BLaER1 treated with 17β-estradiol and CSF1 and Interleukin-3, amounts not matched to agents 10 nM and 100 nM (cell line): ENCODE measurements at regions not wholly inside any gene's neighbourhood (a gene's known extent, or its start where the extent isn't known, plus 50 kb on each side); places are given as distances from the start of the nearest gene placed in this dataset.

Source experiments
- H3K27ac ChIP-seq, 11 experiments: shearing (Covaris generic); formaldehyde crosslinking; 2 replicates each; pipeline ENCODE4 v1.8.1; 2022
- H3K27me3 ChIP-seq, 11 experiments: shearing (Covaris generic); formaldehyde crosslinking; 2 replicates each; pipeline ENCODE4 v1.8.1; 2022
- H3K36me3 ChIP-seq, 11 experiments: shearing (Covaris generic); formaldehyde crosslinking; 2 replicates each; pipeline ENCODE4 v1.8.1; 2022
- H3K4me1 ChIP-seq, 10 experiments: shearing (Covaris generic); formaldehyde crosslinking; 2 replicates each; pipeline ENCODE4 v1.8.1; 2022
- H3K4me2 ChIP-seq, 11 experiments: shearing (Covaris generic); formaldehyde crosslinking; 2 replicates each; pipeline ENCODE4 v1.8.1; 2022
- H3K4me3 ChIP-seq, 10 experiments: shearing (Covaris generic); formaldehyde crosslinking; 2 replicates each; pipeline ENCODE4 v1.8.1; 2022
- H3K9ac ChIP-seq, 11 experiments: shearing (Covaris generic); formaldehyde crosslinking; 2 replicates each; pipeline ENCODE4 v1.8.1; 2022
- H3K9me3 ChIP-seq, 11 experiments: shearing (Covaris generic); formaldehyde crosslinking; replicated peaks in 1 of 11; 2 replicates each; pipeline ENCODE4 v1.8.1; 2022
- H4K20me1 ChIP-seq, 11 experiments: shearing (Covaris generic); formaldehyde crosslinking; 2 replicates each; pipeline ENCODE4 v1.8.1; 2022
- Cebpa-rat ChIP-seq, 11 experiments: shearing (Covaris generic); IDR thresholded peaks; 2 replicates each; pipeline ENCODE4 v1.8.1; 2022

DNA sequence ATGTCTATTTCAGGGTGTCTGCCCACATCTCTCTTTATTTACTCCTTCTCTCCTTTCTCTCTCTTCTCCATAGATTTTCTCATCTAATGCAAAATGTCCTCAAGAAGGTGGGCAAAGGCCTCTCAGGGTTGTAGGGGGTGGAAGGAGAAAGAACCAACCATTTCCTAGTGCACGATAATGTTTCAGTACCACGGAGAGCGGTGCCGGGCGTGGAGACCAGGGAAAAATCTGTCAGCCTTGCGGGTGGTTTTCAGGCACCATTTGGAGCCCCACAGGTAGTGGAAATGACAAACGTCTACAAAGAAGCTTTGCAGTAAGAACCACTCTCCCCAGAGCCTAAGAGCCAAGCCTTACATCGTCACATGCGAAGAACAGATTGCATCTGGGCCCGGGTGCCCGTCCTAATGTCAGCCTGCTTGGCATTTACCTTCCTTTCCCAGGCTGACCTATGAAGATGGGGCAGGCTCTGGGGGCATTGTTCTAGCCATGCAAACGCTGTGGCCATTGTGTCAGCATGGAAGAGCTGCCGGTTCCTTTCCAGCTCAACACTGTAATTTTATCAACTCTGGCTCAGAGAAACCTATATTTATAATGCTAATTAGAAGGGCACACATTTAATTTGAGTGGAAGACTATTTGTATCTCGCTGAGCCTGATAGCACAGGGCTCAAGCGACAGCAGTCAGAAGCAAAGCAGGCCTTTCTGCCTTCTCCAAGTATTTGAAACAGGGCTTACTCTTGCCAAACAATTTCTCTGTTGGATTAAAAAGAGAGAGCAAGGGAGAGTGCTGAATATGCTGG lies 430.1 kb upstream of the WWC1 start:
- H3K4me1 ChIP-seq, result no peaks in the 10 kb centered on the region
- H3K4me2 ChIP-seq, result no peak overlapping the region
- no peak overlapping the region for H3K4me3 ChIP-seq
- peaks cover 0 to 15% (median 9%) of the 10 kb centered on the region in 11 experiments; a peak in 13 of 22 replicates for H3K9me3 ChIP-seq
- H3K27ac ChIP-seq, result no peak overlapping the region
- no peak for TF ChIP-seq Cebpa-rat (IDR thresholded peaks at IDR 0.05)
- H3K9ac ChIP-seq, result no peak overlapping the region
- no peaks in the 10 kb centered on the region for H3K27me3 ChIP-seq
- peaks cover 0 to 55% (median 12%) of the 10 kb centered on the region in 11 experiments; a peak in 12 of 22 replicates for H3K36me3 ChIP-seq
- 0 out of 22 replicates have a peak, but pooled peaks cover 0 to 7% (median 0%) of the 10 kb centered on the region in 11 experiments for H4K20me1 ChIP-seq

DNA sequence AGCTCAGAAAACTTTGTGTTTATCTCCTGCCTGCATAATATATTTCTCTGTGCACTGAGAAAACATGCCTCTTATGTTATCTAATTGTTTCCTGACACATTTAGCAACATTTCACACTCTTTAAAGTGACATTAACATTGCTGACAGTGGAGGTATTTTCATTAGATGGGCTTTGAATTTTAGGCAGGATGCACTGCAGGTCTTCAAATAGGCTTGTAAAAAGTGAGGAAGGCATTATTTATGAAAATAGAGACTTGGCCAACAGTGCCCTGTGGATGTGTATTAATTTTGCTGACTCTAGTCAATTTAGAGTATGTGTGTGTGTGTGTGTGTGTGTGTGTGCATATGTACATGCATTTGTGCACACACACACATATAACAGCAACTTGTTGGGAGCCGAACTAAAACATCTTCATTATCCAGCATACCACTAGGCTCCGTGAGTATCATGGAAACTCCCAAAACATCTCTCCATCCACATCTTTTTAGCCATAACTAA lies 429.5 kb upstream of the WWC1 start:
- H3K36me3 ChIP-seq, result peaks cover 0 to 49% (median 12%) of the 10 kb centered on the region in 11 experiments; a peak in 12 of 22 replicates
- no peak overlapping the region for H3K4me3 ChIP-seq
- peaks cover 0 to 14% (median 9%) of the 10 kb centered on the region in 11 experiments; a peak in 13 of 22 replicates for H3K9me3 ChIP-seq
- H3K4me1 ChIP-seq, result no peaks in the 10 kb centered on the region
- no peak for TF ChIP-seq Cebpa-rat (IDR thresholded peaks at IDR 0.05)
- no peaks in the 10 kb centered on the region for H3K27me3 ChIP-seq
- no peak overlapping the region for H3K27ac ChIP-seq
- no peak overlapping the region for H3K4me2 ChIP-seq
- 0 out of 22 replicates have a peak, but pooled peaks cover 0 to 7% (median 0%) of the 10 kb centered on the region in 11 experiments for H4K20me1 ChIP-seq
- no peak overlapping the region for H3K9ac ChIP-seq

DNA sequence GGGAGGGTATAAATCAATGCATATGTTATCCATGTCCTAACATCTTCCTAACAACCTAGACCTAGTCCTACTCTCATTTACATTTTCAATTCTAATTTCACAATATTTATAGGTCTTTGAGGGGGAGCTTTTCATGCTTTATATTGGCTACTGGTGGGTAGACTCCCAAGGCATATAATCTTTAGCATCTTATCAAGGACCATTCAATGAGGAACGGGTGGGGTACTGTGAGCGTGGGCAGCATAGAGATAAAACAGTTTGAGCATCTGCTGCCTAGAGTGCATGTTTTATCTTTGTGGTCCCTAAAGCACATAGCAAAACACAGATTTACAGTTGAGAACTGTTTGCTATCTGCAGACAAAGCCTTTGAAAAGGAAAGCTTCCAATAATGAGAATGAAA lies 427.6 kb upstream of the WWC1 start:
- Histone ChIP-seq H3K4me3 (no peak overlapping the region), H3K27ac (no peak overlapping the region), H3K9me3 (no peaks in the 10 kb centered on the region), H3K27me3 (no peaks in the 10 kb centered on the region), H4K20me1 (0 out of 22 replicates have a peak, but pooled peaks cover 0 to 7% (median 0%) of the 10 kb centered on the region in 11 experiments), H3K4me1 (no peaks in the 10 kb centered on the region), H3K4me2 (no peak overlapping the region), H3K36me3 (peaks cover 0 to 33% (median 12%) of the 10 kb centered on the region in 11 experiments; a peak in 10 of 22 replicates), H3K9ac (no peak overlapping the region)
- TF ChIP-seq Cebpa-rat (IDR thresholded peaks at IDR 0.05), result no peak

DNA sequence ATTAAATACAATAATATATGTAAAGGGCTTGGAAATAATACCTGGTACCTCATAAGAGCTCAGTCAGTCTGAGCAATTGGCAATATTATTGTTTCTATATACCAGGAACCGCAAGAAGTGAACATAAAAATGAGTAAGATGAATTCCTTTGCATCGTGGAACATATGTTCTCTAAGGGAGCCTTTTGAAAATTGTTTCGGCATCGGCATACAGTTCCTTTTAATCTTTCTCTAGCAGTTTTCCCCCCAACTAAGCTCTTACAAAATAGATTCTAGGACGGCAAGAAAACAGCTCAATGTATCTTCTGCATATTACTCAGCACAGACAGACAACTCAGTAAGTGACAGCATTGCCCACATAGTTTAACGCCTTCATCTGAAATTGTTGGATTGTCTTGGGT lies 426.6 kb upstream of the WWC1 start:
- Histone ChIP-seq H4K20me1 (0 out of 22 replicates have a peak, but pooled peaks cover 0 to 7% (median 0%) of the 10 kb centered on the region in 11 experiments), H3K4me2 (no peak overlapping the region), H3K27ac (no peak overlapping the region), H3K4me1 (no peaks in the 10 kb centered on the region), H3K4me3 (no peak overlapping the region), H3K27me3 (no peaks in the 10 kb centered on the region), H3K9ac (no peak overlapping the region), H3K9me3 (no peaks in the 10 kb centered on the region), H3K36me3 (peaks cover 0 to 33% (median 12%) of the 10 kb centered on the region in 11 experiments; a peak in 10 of 22 replicates)
- no peak for TF ChIP-seq Cebpa-rat (IDR thresholded peaks at IDR 0.05)

DNA sequence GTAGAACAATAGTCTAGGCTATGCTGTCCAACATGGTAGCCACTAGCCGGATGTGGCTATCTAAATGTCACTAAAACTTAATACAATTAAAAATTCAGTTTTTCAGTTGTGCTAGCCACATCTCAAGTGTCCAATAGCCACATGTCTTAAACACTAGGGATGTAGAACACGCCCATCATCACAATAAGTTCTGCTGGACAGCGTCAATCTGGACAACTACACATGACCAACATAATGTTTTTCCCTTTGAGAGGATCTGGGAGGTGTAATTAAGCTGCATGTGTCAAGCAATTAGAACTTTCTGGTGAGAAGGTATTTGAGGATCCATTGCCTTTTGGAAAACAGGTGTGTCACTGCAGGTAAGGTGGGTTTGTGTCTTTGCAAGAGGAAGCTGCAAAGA lies 424.6 kb upstream of the WWC1 start:
- no peak for TF ChIP-seq Cebpa-rat (IDR thresholded peaks at IDR 0.05)
- Histone ChIP-seq H3K4me2 (no peak overlapping the region), H3K4me1 (no peaks in the 10 kb centered on the region), H3K36me3 (peaks cover 0 to 26% (median 11%) of the 10 kb centered on the region in 11 experiments; a peak in 10 of 22 replicates), H3K4me3 (no peak overlapping the region), H3K27ac (no peak overlapping the region), H4K20me1 (0 out of 22 replicates have a peak, but pooled peaks cover 0 to 1% (median 0%) of the 10 kb centered on the region in 11 experiments), H3K9me3 (no peaks in the 10 kb centered on the region), H3K9ac (no peak overlapping the region), H3K27me3 (no peaks in the 10 kb centered on the region)

DNA sequence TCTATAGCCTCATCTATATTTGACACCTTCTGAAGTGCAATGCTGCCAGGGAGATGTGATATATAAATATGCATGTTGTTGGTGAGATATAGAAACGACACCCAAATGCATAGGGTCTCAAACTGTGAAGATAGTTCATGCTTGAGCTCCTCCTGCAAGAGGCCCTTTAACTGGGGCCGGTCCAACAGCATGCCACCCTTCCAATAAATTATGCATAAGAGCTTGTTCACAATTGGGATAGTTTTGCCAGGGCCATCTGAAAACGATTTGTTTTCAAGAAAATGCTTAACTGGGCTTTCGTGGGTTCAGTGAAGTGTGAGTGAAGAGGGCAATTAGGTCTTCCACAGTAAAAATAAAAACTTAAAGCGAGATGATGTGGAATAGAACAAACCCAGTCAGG lies 424.2 kb upstream of the WWC1 start:
- Histone ChIP-seq H3K36me3 (peaks cover 0 to 22% (median 6%) of the 10 kb centered on the region in 11 experiments; a peak in 10 of 22 replicates), H3K27ac (no peak overlapping the region), H3K9ac (no peak overlapping the region), H3K27me3 (no peaks in the 10 kb centered on the region), H3K9me3 (no peaks in the 10 kb centered on the region), H4K20me1 (no peaks in the 10 kb centered on the region), H3K4me1 (no peaks in the 10 kb centered on the region), H3K4me2 (no peak overlapping the region), H3K4me3 (no peak overlapping the region)
- TF ChIP-seq Cebpa-rat (IDR thresholded peaks at IDR 0.05), result no peak

DNA sequence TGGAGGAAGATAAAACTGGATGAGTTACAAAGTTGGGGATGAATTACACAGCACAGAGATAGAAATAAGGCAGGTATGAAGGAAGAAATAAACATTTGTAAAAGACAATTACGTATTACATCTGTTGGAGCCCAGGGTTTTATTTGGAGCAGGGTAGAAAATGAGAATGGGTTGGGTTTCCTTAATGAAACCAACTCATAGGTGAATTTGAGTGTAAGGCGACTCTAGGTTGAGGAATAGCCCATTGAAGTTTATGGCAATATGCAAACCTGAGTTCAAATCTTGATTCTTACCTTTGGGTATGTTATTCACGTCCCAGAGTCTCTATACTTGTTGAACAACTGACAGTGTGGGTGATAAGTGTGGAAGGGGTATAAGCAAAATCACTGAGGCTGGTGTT lies 422.3 kb upstream of the WWC1 start:
- Histone ChIP-seq H3K36me3 (peaks cover 0 to 15% (median 0%) of the 10 kb centered on the region in 11 experiments; a peak in 5 of 22 replicates), H3K9me3 (no peaks in the 10 kb centered on the region), H4K20me1 (no peaks in the 10 kb centered on the region), H3K4me1 (no peaks in the 10 kb centered on the region), H3K4me3 (no peak overlapping the region), H3K27ac (no peak overlapping the region), H3K9ac (no peak overlapping the region), H3K27me3 (no peaks in the 10 kb centered on the region), H3K4me2 (no peak overlapping the region)
- TF ChIP-seq Cebpa-rat (IDR thresholded peaks at IDR 0.05), result no peak

DNA sequence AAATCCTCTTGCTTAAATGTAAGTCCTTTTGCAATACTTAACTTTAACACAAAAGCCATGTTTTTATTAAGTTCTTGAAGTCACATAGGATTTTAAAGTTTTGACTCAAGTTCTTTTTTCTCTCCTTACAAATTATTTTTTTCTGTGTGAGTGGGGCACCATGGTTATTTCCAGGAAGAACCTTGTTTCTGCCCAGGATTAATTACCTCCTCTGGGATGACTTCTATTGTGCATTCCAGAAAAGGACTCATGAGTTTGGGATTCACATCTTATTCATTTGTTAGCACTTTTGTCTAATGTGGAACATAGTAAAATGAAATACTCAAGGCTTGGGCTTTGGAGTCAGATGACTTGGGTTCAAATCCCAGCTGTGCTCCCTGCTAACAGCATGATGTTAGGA lies 421.4 kb upstream of the WWC1 start:
- H3K27ac ChIP-seq, result no peak overlapping the region
- peaks cover 0 to 23% (median 0%) of the 10 kb centered on the region in 11 experiments; a peak in 5 of 22 replicates for H3K36me3 ChIP-seq
- TF ChIP-seq Cebpa-rat (IDR thresholded peaks at IDR 0.05), result no peak
- no peak overlapping the region for H3K4me3 ChIP-seq
- no peak overlapping the region for H3K9ac ChIP-seq
- no peaks in the 10 kb centered on the region for H4K20me1 ChIP-seq
- H3K4me1 ChIP-seq, result no peaks in the 10 kb centered on the region
- H3K9me3 ChIP-seq, result no peaks in the 10 kb centered on the region
- H3K4me2 ChIP-seq, result no peak overlapping the region
- no peaks in the 10 kb centered on the region for H3K27me3 ChIP-seq

DNA sequence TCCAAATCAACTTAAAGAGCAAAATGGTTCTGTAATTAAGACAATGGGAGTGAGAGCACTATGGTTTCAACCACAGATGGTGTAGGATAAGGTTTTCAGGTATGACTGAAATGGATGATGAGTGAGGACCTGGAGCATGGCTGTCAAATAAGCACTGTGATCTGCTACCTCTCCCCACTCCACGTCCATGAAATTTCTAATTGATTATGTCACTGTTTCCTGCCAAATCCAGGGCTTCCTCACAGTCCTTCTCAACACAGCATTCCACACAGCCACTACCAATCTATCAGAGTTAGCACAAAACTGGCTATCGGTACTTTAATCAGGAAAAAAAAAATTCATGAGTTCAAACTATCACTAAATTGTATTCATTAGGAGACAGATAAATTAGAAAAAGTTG lies 420.4 kb upstream of the WWC1 start:
- Histone ChIP-seq H3K4me2 (no peak overlapping the region), H3K9me3 (no peaks in the 10 kb centered on the region), H3K27ac (no peak overlapping the region), H3K9ac (no peak overlapping the region), H3K27me3 (no peaks in the 10 kb centered on the region), H3K36me3 (peaks cover 0 to 32% (median 0%) of the 10 kb centered on the region in 11 experiments; a peak in 6 of 22 replicates), H4K20me1 (no peaks in the 10 kb centered on the region), H3K4me3 (no peak overlapping the region), H3K4me1 (no peaks in the 10 kb centered on the region)
- TF ChIP-seq Cebpa-rat (IDR thresholded peaks at IDR 0.05), result no peak
